T-helper 2 cell treated with Interferon-gamma antibody and Interleukin-4, amounts not matched to agents 5 μg/mL and 100 μg/mL, for 36 hours (primary cell): ENCODE measurements at regions not wholly inside any gene's neighbourhood (a gene's known extent, or its start where the extent isn't known, plus 50 kb on each side); places are given as distances from the start of the nearest gene placed in this dataset.

ENCODE experiments used
- DNase-seq: peaks from one replicate; pipeline ENCODE4 v3.0.0; 2021; ENCODE audit warnings: low spot score
- H3K27ac Mint-ChIP-seq: one replicate; pipeline ENCODE4 v1.8.0; 2021; ENCODE audit warnings: mild to moderate bottlenecking, mixed read lengths
- H3K27me3 Mint-ChIP-seq: one replicate; pipeline ENCODE4 v1.8.0; 2021; ENCODE audit warnings: low read depth, mixed read lengths
- H3K36me3 Mint-ChIP-seq: one replicate; pipeline ENCODE4 v1.8.0; 2021; ENCODE audit warnings: low read depth, mixed read lengths
- H3K4me1 Mint-ChIP-seq: one replicate; pipeline ENCODE4 v1.8.0; 2021; ENCODE audit warnings: low read depth, mixed read lengths
- H3K4me3 Mint-ChIP-seq: one replicate; pipeline ENCODE4 v1.8.0; 2022; ENCODE audit warnings: mild to moderate bottlenecking, moderate library complexity, mixed read lengths
- H3K9me3 Mint-ChIP-seq: one replicate; pipeline ENCODE4 v1.8.0; 2021; ENCODE audit warnings: mixed read lengths

- Mint-ChIP-seq H3K9me3 (no peaks in the 10 kb centered on the region), H3K36me3 (no peaks in the 10 kb centered on the region), H3K27me3 (peaks cover 6% of the 10 kb centered on the region), H3K4me1 (peaks cover 3% of the 10 kb centered on the region), H3K4me3 (no peak overlapping the region), H3K27ac (no peak overlapping the region)
- DNase-seq = no peak
Measured at GRCh38 chr12:116469344-116469743, 89.8 kb upstream of the MAP1LC3B2 start.

DNA sequence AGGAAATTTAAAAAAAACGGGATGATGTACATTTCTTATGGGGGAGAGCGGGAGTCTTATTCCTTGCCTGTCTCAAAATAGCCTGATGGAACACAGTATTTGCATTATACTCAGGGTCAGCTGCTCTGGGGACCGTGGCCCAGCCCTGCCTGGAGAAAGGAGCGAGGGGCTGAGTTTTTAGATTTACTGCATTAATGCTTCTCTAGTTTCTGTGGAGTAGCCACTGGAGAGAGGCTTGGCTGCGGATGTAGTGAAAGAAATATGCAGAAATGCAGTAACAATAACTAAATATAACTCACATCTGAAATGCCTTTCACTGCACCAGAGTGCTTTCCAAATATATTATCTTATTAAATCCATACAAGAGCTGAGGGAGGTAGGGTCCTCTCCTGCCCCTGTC is 87.6 kb upstream of the MAP1LC3B2 start:
- Mint-ChIP-seq H3K9me3 (peaks cover 8% of the 10 kb centered on the region), H3K27me3 (peaks cover 5% of the 10 kb centered on the region), H3K36me3 (no peaks in the 10 kb centered on the region), H3K4me3 (no peak overlapping the region), H3K4me1 (peaks cover 3% of the 10 kb centered on the region), H3K27ac (no peak overlapping the region)
- DNase-seq = no peak

- H3K27ac Mint-ChIP-seq = no peak overlapping the region
- DNase-seq = no peak
- peaks cover 3% of the 10 kb centered on the region for H3K4me1 Mint-ChIP-seq
- no peak overlapping the region for H3K4me3 Mint-ChIP-seq
- H3K36me3 Mint-ChIP-seq = no peaks in the 10 kb centered on the region
- peaks cover 10% of the 10 kb centered on the region for H3K9me3 Mint-ChIP-seq
- H3K27me3 Mint-ChIP-seq = peaks cover 5% of the 10 kb centered on the region
Measured at GRCh38 chr12:116472193-116472592, 87.0 kb upstream of the MAP1LC3B2 start.

DNA sequence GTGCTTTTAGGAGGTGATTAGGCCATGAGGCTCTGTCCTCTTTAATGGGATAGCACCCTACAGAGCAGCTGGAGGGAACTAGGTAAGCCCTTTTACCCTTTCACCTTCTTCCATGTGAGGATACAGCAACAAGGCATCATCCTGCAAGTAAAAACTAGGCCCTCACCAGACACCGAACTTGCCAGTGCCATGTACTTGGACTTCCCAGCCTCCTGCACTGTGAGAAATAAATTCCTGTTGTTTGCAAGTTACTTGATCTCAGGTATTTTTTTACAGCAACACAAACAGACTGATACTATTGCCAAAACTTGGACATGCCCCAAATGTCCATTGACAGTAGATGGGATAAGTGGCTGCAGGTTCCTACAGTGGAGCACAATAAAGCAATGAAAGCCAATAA is 85.8 kb upstream of the MAP1LC3B2 start:
- DNase-seq = no peak
- Mint-ChIP-seq H3K4me3 (no peak overlapping the region), H3K36me3 (no peaks in the 10 kb centered on the region), H3K9me3 (peaks cover 13% of the 10 kb centered on the region), H3K27me3 (peaks cover 8% of the 10 kb centered on the region), H3K4me1 (peaks cover 3% of the 10 kb centered on the region), H3K27ac (no peak overlapping the region)

GRCh38 chr12:116474331-116474730 is 84.8 kb upstream of the MAP1LC3B2 start:
- no peak overlapping the region for H3K4me3 Mint-ChIP-seq
- peaks cover 16% of the 10 kb centered on the region for H3K9me3 Mint-ChIP-seq
- H3K27me3 Mint-ChIP-seq = peaks cover 9% of the 10 kb centered on the region
- DNase-seq = no peak
- H3K27ac Mint-ChIP-seq = no peak overlapping the region
- peaks cover 3% of the 10 kb centered on the region for H3K4me1 Mint-ChIP-seq
- H3K36me3 Mint-ChIP-seq = no peaks in the 10 kb centered on the region

DNA sequence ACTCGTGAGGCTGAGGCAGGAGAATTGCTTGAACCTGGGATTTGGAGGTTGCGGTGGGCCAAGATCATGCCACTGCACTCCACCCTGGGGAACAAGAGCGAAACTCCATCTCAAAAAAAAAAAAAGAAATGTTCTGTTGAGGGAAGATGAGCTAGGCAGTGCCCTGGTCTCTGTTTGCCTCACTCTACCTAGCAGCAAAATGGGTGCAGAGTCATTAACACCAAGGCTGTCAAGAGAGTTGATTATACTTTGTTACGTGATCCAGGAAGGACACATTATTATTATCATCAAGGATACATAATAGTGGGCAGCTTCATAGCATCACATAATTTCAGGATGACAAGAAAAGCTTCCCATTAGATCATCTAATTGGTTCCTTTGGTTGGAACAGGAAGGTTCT is 84.3 kb upstream of the MAP1LC3B2 start:
- Mint-ChIP-seq H3K4me3 (no peak overlapping the region), H3K27me3 (peaks cover 9% of the 10 kb centered on the region), H3K27ac (no peak overlapping the region), H3K9me3 (peaks cover 16% of the 10 kb centered on the region), H3K36me3 (no peaks in the 10 kb centered on the region), H3K4me1 (peaks cover 3% of the 10 kb centered on the region)
- no peak for DNase-seq

DNA sequence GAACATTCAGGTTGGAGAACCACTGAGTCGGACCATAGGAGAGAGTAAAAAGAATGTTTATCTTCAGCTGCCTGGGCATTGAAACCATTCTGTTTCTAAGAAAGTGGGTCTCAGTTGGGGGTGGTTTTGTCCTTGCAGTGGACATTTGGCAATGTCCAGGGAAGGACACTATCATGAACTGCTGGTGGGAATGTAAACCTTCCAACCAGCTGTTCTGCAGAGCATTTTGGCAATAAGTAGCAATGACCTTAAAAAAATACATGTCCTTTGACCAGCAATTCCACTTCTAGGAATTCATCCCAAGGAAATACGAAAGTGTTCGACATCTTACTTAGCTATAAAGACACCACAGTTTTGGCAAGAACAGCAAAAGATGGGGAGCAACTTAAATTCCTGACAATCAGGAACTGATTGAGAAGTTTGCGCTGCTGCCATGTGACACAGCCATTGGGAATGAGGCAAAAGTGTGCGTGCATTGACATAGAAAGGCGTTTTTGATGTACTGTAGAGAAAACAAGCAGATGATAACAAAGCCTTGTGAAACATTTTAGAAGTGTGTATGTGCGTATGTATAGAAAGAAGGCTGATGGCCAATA is 82.9 kb upstream of the MAP1LC3B2 start:
- H3K36me3 Mint-ChIP-seq = no peaks in the 10 kb centered on the region
- H3K27me3 Mint-ChIP-seq = peaks cover 8% of the 10 kb centered on the region
- no peak overlapping the region for H3K4me3 Mint-ChIP-seq
- no peak for DNase-seq
- H3K27ac Mint-ChIP-seq = no peak overlapping the region
- peaks cover 16% of the 10 kb centered on the region for H3K9me3 Mint-ChIP-seq
- H3K4me1 Mint-ChIP-seq = peaks cover 6% of the 10 kb centered on the region

DNA sequence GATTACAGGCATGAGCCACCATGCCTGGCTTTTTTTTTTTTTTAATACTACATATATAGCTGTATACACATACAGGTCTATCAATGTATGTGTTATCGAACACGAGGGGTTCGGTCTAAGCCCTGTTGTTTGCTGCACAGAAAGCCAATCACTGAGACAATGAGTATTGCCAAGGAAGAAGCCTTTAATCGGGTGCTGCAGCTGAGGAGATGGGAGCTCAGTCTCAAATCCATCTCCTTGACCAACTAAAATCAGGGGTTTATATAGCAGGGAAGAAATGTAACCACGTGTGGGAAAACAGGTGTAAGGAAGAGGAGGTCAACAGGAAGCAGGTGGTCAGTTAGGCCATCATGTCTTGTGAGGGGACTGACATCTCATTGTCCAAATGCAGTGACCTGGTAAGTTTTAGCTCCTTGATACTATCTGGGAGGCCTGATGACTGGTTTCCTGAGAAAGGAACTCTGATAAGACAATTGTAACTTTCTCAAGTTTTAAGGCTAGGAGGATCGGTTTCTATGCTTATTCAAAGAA is 80.9 kb upstream of the MAP1LC3B2 start:
- H3K36me3 Mint-ChIP-seq = no peaks in the 10 kb centered on the region
- no peak overlapping the region for H3K27ac Mint-ChIP-seq
- peaks cover 6% of the 10 kb centered on the region for H3K4me1 Mint-ChIP-seq
- DNase-seq = no peak
- peaks cover 8% of the 10 kb centered on the region for H3K27me3 Mint-ChIP-seq
- peaks cover 16% of the 10 kb centered on the region for H3K9me3 Mint-ChIP-seq
- no peak overlapping the region for H3K4me3 Mint-ChIP-seq

DNA sequence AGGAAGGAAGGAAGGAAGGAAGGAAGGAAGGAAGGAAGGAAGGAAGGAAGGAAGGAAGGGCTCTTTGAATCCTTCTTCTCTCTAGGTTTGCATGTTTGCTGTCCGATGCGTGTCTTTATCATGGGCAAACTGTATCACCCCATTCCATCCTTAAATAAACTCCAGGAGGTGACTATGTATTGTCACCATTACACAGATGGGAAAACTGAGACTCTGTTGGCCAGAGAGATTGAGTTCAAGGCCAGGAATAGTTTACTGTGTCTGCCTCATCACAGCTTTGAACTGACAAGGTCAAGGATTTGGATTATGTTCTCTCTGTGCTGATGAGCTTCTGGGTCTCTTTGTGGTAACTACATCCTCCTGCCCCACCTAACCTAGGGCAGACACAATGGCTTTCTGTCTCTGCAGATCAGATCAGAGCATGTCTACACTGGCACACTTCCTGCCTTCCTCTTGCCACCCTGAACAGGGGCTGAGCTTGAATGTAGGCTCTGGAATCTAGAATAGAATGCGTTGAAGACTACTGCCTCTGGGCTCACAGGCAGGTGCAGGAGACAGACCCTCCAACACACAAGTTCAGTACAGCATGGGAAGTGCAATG is 78.9 kb upstream of the MAP1LC3B2 start:
- Mint-ChIP-seq H3K4me3 (no peak overlapping the region), H3K4me1 (peaks cover 4% of the 10 kb centered on the region), H3K36me3 (no peaks in the 10 kb centered on the region), H3K27me3 (peaks cover 8% of the 10 kb centered on the region), H3K9me3 (peaks cover 16% of the 10 kb centered on the region), H3K27ac (no peak overlapping the region)
- DNase-seq = no peak

GRCh38 chr12:116481726-116482125 is 77.5 kb upstream of the MAP1LC3B2 start:
- Mint-ChIP-seq H3K4me1 (peaks cover 4% of the 10 kb centered on the region), H3K9me3 (peaks cover 6% of the 10 kb centered on the region)
- no peak for DNase-seq

DNA sequence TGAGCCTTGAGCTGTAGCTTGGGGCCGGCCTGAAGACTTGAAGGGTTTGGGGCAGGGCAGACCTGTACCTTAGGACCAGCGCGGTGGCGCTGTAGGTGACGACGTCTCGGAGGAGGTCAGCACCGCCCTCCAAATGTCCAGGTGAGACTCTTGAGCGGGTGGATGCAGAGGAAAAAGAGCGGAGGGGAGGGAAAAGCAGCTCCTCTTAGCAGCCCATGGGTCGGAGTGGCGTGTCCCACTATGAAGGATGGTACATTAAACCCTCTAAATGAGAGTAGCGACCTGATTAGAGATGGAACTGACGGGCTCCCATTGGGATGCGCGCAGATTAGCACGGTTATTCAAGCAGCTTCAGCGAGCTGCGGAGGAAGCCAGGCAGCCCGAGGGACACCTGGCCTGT is 77.0 kb upstream of the MAP1LC3B2 start:
- H3K36me3 Mint-ChIP-seq = no peaks in the 10 kb centered on the region
- peaks cover 6% of the 10 kb centered on the region for H3K27me3 Mint-ChIP-seq
- H3K4me3 Mint-ChIP-seq = no peak overlapping the region
- peaks cover 10% of the 10 kb centered on the region for H3K9me3 Mint-ChIP-seq
- no peak overlapping the region for H3K27ac Mint-ChIP-seq
- DNase-seq = no peak
- H3K4me1 Mint-ChIP-seq = peaks cover 4% of the 10 kb centered on the region

More at GRCh38 chr12:116481726-116482125, 77.5 kb upstream of the MAP1LC3B2 start:
- Mint-ChIP-seq H3K27ac (no peak overlapping the region), H3K27me3 (peaks cover 6% of the 10 kb centered on the region), H3K36me3 (no peaks in the 10 kb centered on the region), H3K4me3 (no peak overlapping the region)

DNA sequence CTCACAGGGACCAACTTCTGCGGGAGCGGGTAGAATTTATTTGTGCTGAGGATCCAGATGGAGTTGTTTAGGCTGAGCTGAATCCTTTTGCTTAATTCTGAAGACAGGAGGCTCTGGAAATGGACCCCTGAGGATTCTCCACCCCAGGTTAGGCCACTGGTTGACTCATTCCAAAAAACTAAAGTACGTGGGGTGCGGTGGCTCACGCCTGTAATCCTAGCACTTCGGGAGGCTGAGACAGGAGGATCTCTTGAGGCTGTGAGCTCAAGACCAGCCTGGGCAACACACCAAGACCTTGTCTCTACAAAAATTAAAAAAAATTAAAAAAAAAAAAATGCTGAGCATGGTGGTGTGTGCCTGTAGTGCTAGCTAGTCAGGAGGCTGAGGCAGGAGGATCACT is 76.3 kb upstream of the MAP1LC3B2 start:
- H3K4me1 Mint-ChIP-seq = peaks cover 4% of the 10 kb centered on the region

DNA sequence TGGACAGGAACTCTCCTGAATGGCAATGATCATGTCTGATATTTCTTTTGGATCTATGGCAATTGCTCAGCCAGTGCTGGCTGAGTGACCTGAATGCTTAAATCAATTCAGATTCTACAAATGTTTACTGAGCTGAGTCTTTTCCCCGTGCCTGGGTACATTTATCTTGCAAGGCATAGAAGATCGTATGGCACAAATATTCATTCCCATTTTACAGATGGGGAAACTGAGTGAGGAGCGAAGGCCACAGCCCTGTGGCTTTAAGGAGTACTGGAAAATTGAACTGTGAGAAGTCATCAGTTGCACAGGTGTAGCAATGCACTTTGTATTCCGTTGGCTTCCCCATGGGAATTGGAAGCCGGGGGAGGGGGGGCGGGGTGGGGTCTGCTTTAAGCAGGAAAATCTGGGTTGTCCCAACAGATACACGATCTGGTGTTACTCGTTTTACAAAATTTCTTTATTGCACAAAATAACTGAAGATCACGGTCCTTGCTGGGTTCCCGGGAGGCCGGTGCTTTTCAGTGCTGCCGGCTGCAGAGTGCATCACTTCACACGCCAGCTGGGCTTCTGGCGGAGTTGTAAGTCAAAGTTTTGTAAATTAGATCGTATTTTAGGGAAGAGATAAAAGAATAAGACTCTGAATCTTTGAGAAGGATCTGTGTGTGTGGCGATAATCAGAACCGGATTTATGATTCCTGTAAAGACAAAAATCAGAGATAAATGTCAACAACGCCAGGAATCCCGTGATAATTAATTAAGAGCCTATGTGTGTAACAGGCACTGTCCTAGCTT is 75.0 kb upstream of the MAP1LC3B2 start:
- H3K4me1 Mint-ChIP-seq = peaks cover 4% of the 10 kb centered on the region
- no peak overlapping the region for H3K4me3 Mint-ChIP-seq
- no peaks in the 10 kb centered on the region for H3K36me3 Mint-ChIP-seq
- no peak for DNase-seq
- peaks cover 4% of the 10 kb centered on the region for H3K9me3 Mint-ChIP-seq
- no peak overlapping the region for H3K27ac Mint-ChIP-seq
- H3K27me3 Mint-ChIP-seq = peaks cover 2% of the 10 kb centered on the region

More for the DNA sequence above, 76.3 kb upstream of the MAP1LC3B2 start:
- Mint-ChIP-seq H3K4me3 (no peak overlapping the region), H3K9me3 (peaks cover 10% of the 10 kb centered on the region), H3K27ac (no peak overlapping the region), H3K36me3 (no peaks in the 10 kb centered on the region), H3K27me3 (peaks cover 6% of the 10 kb centered on the region)
- no peak for DNase-seq

DNA sequence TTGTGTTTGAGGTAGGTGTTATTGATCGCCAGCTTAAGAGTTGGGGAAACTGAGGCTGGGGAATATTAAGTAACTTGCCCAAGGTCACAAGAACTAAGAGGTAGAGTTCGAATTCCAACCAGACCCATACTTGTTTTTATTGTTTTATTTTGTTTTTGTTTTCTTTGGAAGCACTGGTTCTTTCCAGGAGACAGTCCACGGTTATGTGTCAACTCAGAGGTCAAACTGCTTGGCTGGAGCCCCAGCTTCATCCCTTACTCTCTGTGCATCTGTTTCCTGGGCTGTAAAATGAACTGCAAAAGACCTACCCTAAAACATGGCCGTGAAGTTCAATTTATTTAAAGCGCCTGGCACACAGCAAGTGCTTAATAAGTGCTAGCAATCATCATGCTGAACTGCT is 74.4 kb upstream of the MAP1LC3B2 start:
- Mint-ChIP-seq H3K27ac (no peak overlapping the region), H3K36me3 (no peaks in the 10 kb centered on the region), H3K4me3 (no peak overlapping the region), H3K4me1 (peaks cover 4% of the 10 kb centered on the region), H3K9me3 (peaks cover 4% of the 10 kb centered on the region), H3K27me3 (peaks cover 2% of the 10 kb centered on the region)
- no peak for DNase-seq
